ENCODE measurements at regions not wholly inside any gene's neighbourhood (a gene's known extent, or its start where the extent isn't known, plus 50 kb on each side); places are given as distances from the start of the nearest gene placed in this dataset.
A peak's percentile ranks its signal among the peaks of the same experiment; 100 is the strongest.

DNA sequence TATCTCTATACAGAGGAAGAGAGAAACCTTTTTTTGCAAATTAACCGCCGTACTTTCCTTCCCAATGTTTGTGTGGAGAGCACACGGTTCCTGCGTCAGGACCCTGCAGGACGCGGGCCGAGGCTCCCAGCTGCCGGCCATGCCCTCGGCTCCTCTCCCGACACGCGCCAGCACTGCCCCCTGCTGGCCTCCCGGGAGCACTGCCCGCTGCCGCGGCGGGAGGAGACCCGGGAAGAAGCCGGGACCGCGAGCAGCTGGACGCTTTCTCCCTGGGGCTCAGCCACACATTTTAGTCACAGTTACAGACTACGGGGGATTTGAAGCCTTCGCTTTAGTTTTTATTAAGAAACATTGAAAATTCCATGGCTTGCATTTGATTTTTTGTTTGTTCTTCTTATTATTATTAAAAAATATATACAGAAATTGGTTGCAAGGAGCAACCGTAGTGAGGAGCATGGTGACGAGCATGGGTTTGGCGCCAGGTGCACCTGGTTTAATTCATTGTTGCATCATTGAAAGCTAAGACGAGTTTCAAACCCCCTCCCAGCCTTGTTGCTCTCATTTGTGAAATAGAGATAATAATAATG lies 401.2 kb downstream of the GALR1 start:
- Mint-ChIP-seq H3K9me3 (ENCODE audit: low read depth) (peaks cover 4% of the 10 kb centered on the region), H3K4me3 (ENCODE audit: low read depth) (no peak overlapping the region), H3K36me3 (ENCODE audit: insufficient read depth) (no peaks in the 10 kb centered on the region), H3K27me3 (peaks cover 18% of the 10 kb centered on the region), H3K4me1 (ENCODE audit: low read depth) (peaks cover 5% of the 10 kb centered on the region), H3K27ac (no peak overlapping the region)
- peak; percentile 91 for DNase-seq (ENCODE audit: low spot score, unreplicated experiment)
- TF ChIP-seq, protein P1, sequence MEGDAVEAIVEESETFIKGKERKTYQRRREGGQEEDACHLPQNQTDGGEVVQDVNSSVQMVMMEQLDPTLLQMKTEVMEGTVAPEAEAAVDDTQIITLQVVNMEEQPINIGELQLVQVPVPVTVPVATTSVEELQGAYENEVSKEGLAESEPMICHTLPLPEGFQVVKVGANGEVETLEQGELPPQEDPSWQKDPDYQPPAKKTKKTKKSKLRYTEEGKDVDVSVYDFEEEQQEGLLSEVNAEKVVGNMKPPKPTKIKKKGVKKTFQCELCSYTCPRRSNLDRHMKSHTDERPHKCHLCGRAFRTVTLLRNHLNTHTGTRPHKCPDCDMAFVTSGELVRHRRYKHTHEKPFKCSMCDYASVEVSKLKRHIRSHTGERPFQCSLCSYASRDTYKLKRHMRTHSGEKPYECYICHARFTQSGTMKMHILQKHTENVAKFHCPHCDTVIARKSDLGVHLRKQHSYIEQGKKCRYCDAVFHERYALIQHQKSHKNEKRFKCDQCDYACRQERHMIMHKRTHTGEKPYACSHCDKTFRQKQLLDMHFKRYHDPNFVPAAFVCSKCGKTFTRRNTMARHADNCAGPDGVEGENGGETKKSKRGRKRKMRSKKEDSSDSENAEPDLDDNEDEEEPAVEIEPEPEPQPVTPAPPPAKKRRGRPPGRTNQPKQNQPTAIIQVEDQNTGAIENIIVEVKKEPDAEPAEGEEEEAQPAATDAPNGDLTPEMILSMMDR (IDR thresholded peaks at IDR 0.05; ENCODE audit: unreplicated experiment), result peak; percentile 97

DNA sequence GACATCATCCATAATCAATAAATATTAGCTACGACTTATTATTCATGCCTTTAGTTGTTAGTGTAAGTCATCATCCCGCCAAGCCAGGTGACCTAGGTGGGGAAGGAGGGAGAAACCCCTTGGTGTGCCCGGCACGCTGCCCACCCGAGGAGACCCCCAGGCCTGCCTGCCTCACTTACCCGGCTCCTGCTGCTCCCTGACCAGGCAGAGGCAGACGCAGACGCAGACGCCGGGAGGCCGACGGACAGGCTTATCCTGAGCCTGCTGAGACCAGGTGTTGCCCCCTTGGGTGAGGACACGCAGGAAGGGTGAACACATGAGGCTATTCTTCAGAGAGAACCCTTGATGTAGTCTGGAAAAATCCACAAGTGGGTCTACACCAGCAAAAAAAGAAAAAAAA lies 401.8 kb downstream of the GALR1 start:
- H3K27me3 Mint-ChIP-seq, result peaks cover 16% of the 10 kb centered on the region
- DNase-seq (ENCODE audit: low spot score, unreplicated experiment), result no peak
- peaks cover 5% of the 10 kb centered on the region for H3K4me1 Mint-ChIP-seq (ENCODE audit: low read depth)
- H3K4me3 Mint-ChIP-seq (ENCODE audit: low read depth), result no peak overlapping the region
- H3K9me3 Mint-ChIP-seq (ENCODE audit: low read depth), result no peaks in the 10 kb centered on the region
- no peak overlapping the region for H3K27ac Mint-ChIP-seq
- TF ChIP-seq, protein P1 (IDR thresholded peaks at IDR 0.05; ENCODE audit: unreplicated experiment), result no peak
- no peaks in the 10 kb centered on the region for H3K36me3 Mint-ChIP-seq (ENCODE audit: insufficient read depth)

DNA sequence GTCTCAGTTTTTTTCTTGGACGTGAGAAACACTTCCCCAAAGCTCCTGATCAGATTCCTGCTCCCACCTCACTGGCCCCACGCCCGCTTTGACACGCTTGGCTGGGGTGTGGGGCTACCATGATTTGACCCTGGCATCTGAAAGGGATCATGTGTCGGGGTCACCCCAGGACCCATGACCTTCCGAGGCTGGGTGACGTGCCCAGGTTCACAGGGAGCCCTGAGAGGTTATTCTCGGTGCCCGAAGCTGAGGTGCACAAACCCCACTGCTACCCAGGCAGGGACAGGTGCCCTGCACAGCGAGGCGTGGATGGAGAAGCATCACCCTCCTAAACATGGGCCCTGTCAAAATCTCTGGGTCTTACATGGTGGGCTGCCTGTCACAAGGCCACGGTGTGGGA lies 404.1 kb downstream of the GALR1 start:
- Mint-ChIP-seq H3K9me3 (ENCODE audit: low read depth) (no peaks in the 10 kb centered on the region), H3K36me3 (ENCODE audit: insufficient read depth) (no peaks in the 10 kb centered on the region), H3K27ac (no peak overlapping the region), H3K27me3 (peaks cover 18% of the 10 kb centered on the region), H3K4me1 (ENCODE audit: low read depth) (no peaks in the 10 kb centered on the region), H3K4me3 (ENCODE audit: low read depth) (no peak overlapping the region)
- no peak for DNase-seq (ENCODE audit: low spot score, unreplicated experiment)
- TF ChIP-seq, protein P1 (IDR thresholded peaks at IDR 0.05; ENCODE audit: unreplicated experiment), result no peak

DNA sequence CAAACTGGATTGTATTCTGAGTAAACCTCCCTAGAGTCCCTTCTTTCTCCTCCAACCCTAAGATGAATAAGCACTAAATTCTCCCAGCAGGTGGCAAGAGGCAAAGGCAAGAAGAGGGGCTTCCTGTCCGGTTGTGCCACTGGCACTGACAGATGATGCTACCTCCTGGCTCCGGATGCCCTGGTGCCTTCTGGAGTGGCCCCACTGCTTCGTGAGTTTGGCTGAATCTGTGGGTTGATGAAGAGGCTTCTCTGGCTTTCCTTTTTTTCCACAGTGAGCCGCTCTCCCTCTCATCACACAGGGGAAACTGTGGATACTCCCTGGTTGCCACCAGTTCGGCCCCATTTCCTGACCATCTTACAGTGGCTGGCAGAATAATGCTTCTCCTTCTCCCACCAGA lies 404.7 kb downstream of the GALR1 start:
- Mint-ChIP-seq H3K4me3 (ENCODE audit: low read depth) (no peak overlapping the region), H3K36me3 (ENCODE audit: insufficient read depth) (no peaks in the 10 kb centered on the region), H3K27ac (no peak overlapping the region), H3K27me3 (peaks cover 22% of the 10 kb centered on the region), H3K9me3 (ENCODE audit: low read depth) (no peaks in the 10 kb centered on the region), H3K4me1 (ENCODE audit: low read depth) (no peaks in the 10 kb centered on the region)
- TF ChIP-seq, protein P1 (IDR thresholded peaks at IDR 0.05; ENCODE audit: unreplicated experiment), result no peak
- no peak for DNase-seq (ENCODE audit: low spot score, unreplicated experiment)

DNA sequence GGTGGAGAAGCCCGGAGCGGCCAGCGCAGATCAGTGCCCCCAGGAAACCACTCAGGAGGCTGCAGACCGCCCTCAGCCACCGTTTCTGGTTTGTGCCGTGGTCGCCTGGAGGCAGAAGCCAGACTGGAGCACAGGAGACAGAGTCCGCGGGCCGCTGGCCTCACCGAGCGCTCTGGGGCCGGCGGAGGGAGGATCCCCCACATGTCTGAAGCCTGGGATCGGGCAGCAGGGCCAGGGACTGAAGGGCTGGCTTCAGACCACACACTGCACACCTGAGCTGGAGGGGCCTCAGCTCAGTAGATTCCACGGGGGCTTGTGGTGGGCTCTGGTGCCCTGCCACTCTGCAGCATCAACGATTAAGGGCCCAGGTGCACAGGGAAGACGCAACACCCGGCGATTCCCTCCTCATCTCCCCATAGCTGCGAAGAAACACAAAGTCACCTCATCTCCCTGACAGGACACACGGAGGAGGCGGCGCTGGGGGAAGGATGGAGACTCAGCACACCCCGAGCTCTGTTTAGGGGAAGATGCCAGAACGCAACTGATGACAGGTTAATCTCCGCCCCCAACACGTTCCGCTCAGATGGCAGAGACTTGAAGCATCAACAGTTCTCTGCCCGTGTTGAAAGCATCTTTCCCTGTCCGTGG lies 408.1 kb downstream of the GALR1 start:
- Mint-ChIP-seq H3K36me3 (ENCODE audit: insufficient read depth) (no peaks in the 10 kb centered on the region), H3K4me1 (ENCODE audit: low read depth) (no peaks in the 10 kb centered on the region), H3K9me3 (ENCODE audit: low read depth) (peaks cover 3% of the 10 kb centered on the region), H3K27ac (no peak overlapping the region), H3K27me3 (peaks cover 18% of the 10 kb centered on the region), H3K4me3 (ENCODE audit: low read depth) (no peak overlapping the region)
- DNase-seq (ENCODE audit: low spot score, unreplicated experiment), result no peak
- TF ChIP-seq, protein P1 (IDR thresholded peaks at IDR 0.05; ENCODE audit: unreplicated experiment), result no peak
